Mesothelial cell of epicardium (in vitro differentiated cells): ENCODE measurements at regions not wholly inside any gene's neighbourhood (a gene's known extent, or its start where the extent isn't known, plus 50 kb on each side); places are given as distances from the start of the nearest gene placed in this dataset.
A peak's percentile ranks its signal among the peaks of the same experiment; 100 is the strongest.

Experiments
- DNase-seq, 2 experiments: peaks; one replicate each; pipeline ENCODE4 v3.0.0; 2021; ENCODE audit warnings: low spot score in 2 of 2; ENCODE audit not compliant: unreplicated experiment in 2 of 2
- H3K27ac Mint-ChIP-seq: 2 replicates; pipeline ENCODE4 v1.8.0; 2021; ENCODE audit warnings: mixed read lengths
- H3K27me3 Mint-ChIP-seq: 2 replicates; pipeline ENCODE4 v1.8.0; 2021; ENCODE audit warnings: low read depth, mixed read lengths
- H3K36me3 Mint-ChIP-seq: 2 replicates; pipeline ENCODE4 v1.8.0; 2021; ENCODE audit warnings: mixed read lengths
- H3K4me1 Mint-ChIP-seq: 2 replicates; pipeline ENCODE4 v1.8.0; 2021; ENCODE audit warnings: mixed read lengths
- H3K4me3 Mint-ChIP-seq: 2 replicates; pipeline ENCODE4 v1.8.0; 2021; ENCODE audit warnings: mild to moderate bottlenecking, moderate library complexity, mixed read lengths
- H3K9me3 Mint-ChIP-seq: 2 replicates; pipeline ENCODE4 v1.8.0; 2021; ENCODE audit warnings: mixed read lengths
- TF ChIP-seq, protein P1 (sequence below): fragments of 200-600 bp; sonication (generic); IDR thresholded peaks from one replicate; pipeline ENCODE4 v1.5.0; 2021; ENCODE audit warnings: antibody characterized with exemption; ENCODE audit not compliant: unreplicated experiment

DNA sequence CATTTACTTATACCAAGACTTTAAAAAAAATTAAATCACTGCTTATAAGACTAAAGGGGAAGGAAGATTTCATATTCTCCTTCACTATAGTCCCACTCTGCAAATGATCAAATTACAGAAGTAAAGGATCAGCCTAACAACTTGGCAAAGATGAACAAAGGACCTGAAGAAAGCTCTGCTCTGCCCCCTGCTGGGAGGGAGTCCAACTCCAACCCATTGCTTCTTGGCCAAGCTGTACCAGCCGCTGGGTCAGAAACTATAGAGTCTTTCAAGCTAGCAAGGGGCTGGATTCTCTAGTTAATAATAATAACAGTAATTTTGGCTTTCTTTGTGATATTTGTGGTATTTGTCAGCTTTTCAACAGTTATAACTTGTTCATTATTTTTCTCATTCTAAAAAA lies 927.0 kb upstream of the CRIM1 start:
- Mint-ChIP-seq H3K4me1 (no peaks in the 10 kb centered on the region), H3K27me3 (no peaks in the 10 kb centered on the region), H3K36me3 (no peaks in the 10 kb centered on the region), H3K4me3 (no peak overlapping the region), H3K27ac (no peak overlapping the region), H3K9me3 (no peaks in the 10 kb centered on the region)
- peak; percentile 25 to 54 for DNase-seq
- TF ChIP-seq, protein P1, sequence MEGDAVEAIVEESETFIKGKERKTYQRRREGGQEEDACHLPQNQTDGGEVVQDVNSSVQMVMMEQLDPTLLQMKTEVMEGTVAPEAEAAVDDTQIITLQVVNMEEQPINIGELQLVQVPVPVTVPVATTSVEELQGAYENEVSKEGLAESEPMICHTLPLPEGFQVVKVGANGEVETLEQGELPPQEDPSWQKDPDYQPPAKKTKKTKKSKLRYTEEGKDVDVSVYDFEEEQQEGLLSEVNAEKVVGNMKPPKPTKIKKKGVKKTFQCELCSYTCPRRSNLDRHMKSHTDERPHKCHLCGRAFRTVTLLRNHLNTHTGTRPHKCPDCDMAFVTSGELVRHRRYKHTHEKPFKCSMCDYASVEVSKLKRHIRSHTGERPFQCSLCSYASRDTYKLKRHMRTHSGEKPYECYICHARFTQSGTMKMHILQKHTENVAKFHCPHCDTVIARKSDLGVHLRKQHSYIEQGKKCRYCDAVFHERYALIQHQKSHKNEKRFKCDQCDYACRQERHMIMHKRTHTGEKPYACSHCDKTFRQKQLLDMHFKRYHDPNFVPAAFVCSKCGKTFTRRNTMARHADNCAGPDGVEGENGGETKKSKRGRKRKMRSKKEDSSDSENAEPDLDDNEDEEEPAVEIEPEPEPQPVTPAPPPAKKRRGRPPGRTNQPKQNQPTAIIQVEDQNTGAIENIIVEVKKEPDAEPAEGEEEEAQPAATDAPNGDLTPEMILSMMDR: peak; percentile 57

DNA sequence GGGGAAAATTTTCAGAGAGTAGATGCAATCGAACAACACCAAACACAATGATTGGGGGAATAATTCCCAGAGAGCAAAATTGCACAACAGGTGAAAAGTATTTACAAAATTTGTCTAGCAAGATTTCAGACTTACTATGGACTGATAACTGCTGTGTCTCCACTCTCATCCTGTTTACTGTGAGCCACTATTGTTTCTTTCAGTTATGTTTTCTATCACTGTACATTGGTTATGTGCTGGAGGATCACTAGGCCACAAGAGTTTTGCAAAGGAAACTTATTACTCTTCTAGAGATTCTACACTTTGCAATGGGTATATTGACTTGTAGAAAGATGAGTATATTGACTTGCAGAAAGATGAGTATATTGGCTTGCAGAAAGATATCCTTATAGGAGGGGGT lies 934.1 kb upstream of the CRIM1 start:
- H3K9me3 Mint-ChIP-seq: no peaks in the 10 kb centered on the region
- H3K4me1 Mint-ChIP-seq: no peaks in the 10 kb centered on the region
- DNase-seq: no peak
- no peak overlapping the region for H3K27ac Mint-ChIP-seq
- TF ChIP-seq, protein P1: no peak
- H3K36me3 Mint-ChIP-seq: no peaks in the 10 kb centered on the region
- H3K4me3 Mint-ChIP-seq: no peak overlapping the region
- no peaks in the 10 kb centered on the region for H3K27me3 Mint-ChIP-seq

DNA sequence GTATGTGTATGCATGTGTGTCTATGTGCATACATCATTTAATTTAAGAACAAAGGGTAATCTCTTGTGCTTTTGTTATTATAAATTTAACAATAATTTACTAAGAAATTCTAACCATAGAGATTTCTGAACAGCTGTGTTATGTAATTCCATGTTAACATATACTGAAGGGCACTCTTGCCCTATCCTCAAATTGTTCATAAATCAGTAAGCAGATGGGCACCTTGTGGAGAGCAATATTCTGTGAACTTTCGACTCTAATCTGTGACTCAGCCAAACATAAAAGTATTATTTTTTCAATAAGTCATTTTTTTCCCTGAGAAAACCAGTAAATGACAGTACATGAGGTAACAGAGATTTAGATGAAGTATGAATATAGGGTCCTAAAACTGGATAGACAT lies 938.3 kb upstream of the CRIM1 start:
- DNase-seq: no peak
- TF ChIP-seq, protein P1: no peak
- no peaks in the 10 kb centered on the region for H3K36me3 Mint-ChIP-seq
- no peaks in the 10 kb centered on the region for H3K4me1 Mint-ChIP-seq
- H3K27ac Mint-ChIP-seq: no peak overlapping the region
- no peak overlapping the region for H3K4me3 Mint-ChIP-seq
- no peaks in the 10 kb centered on the region for H3K9me3 Mint-ChIP-seq
- H3K27me3 Mint-ChIP-seq: no peaks in the 10 kb centered on the region

DNA sequence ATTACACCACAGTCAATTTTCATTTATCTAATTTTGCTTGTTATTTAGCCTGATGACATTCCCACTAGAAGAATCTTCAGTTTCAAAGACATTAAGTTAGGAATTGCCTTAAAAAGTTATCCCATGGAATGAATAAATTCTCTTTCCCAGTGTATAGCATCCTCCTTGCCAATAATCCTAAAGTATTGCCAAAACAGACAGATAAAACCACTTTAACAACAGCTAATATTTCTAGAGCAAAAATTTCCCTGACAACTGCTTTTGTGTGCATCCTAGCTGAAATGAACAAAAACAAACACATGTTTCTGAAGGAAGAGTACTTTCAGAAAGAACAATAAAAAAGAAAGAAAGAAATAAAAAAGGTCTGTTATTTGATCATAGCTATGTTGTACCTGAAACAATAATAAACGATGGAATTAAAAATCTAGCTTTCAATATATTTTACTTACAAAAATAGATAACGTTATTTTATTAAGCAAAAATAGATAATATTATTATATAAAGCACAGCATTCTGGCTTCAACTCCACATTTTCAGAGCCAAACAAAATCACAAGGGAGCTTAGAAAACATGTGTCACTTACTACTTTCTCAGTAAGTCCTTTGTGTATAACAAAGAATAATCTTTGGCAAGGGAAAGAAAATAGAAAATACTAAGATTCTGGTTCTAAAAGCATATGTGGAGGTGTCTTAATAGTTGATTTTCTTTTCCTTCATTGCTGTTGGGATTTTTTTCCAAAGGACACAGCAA lies 939.0 kb upstream of the CRIM1 start:
- DNase-seq: no peak
- H3K27ac Mint-ChIP-seq: no peak overlapping the region
- TF ChIP-seq, protein P1: no peak
- H3K27me3 Mint-ChIP-seq: no peaks in the 10 kb centered on the region
- H3K4me3 Mint-ChIP-seq: no peak overlapping the region
- H3K9me3 Mint-ChIP-seq: no peaks in the 10 kb centered on the region
- H3K4me1 Mint-ChIP-seq: no peaks in the 10 kb centered on the region
- no peaks in the 10 kb centered on the region for H3K36me3 Mint-ChIP-seq

DNA sequence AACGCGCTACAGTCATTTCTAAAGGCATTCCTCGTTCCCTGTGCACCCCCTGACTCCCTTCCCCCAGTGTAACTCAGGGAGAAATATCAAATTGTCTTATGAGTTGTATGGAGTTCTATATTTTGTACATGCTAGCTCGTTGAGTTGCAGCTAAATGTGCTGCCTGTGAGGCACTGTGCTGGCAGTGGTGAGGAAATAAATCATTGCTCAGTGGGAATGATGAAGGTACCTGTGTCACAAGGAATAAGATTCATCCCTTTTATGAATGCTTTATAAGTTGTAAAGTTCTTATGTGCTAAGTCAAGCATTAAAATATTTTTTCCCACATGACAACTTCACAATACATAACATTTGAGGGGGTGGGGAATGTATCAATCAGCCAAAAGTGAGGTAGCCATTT lies 939.6 kb upstream of the CRIM1 start:
- Mint-ChIP-seq H3K4me1 (no peaks in the 10 kb centered on the region), H3K27me3 (no peaks in the 10 kb centered on the region), H3K9me3 (no peaks in the 10 kb centered on the region), H3K27ac (no peak overlapping the region), H3K36me3 (no peaks in the 10 kb centered on the region), H3K4me3 (no peak overlapping the region)
- no peak for DNase-seq
- TF ChIP-seq, protein P1: no peak
